Mucosa of descending colon (tissue), 3 donors: ENCODE measurements at regions not wholly inside any gene's neighbourhood (a gene's known extent, or its start where the extent isn't known, plus 50 kb on each side); places are given as distances from the start of the nearest gene placed in this dataset.

Experiments used
- ATAC-seq: fragments of 200-7000 bp; cut with Tn5 transposase; one replicate; pipeline ENCODE4 v1.9.1; 2020; ENCODE audit warnings: mild to moderate bottlenecking, moderate library complexity
- DNase-seq, 3 donors: peaks; one replicate each; pipeline ENCODE4 v3.0.0-alpha.2; 2020
- H3K36me3 ChIP-seq: fragments of 200-600 bp; one replicate; pipeline ENCODE4 v1.8.0; 2021; ENCODE audit warnings: low read depth, mild to moderate bottlenecking
- H3K4me1 ChIP-seq: fragments of 200-600 bp; one replicate; pipeline ENCODE4 v1.8.0; 2021; ENCODE audit warnings: low read depth, mild to moderate bottlenecking
- H3K4me3 ChIP-seq: fragments of 200-600 bp; one replicate; pipeline ENCODE4 v1.8.0; 2021; ENCODE audit warnings: mild to moderate bottlenecking
- H3K9me3 ChIP-seq: fragments of 200-600 bp; one replicate; pipeline ENCODE4 v1.8.0; 2021; ENCODE audit warnings: mild to moderate bottlenecking
- CTCF ChIP-seq: fragments of 200-600 bp; IDR thresholded peaks from one replicate; pipeline ENCODE4 v1.8.0; 2022; ENCODE audit warnings: antibody characterized with exemption, mild to moderate bottlenecking
- intact Hi-C, 2 donors: fragments of 100-400 bp; cut with DNase I in 1 of 2; cut with micrococcal nuclease in 1 of 2; formaldehyde crosslinking; loops; one replicate each; pipeline versions ENCODE4 v1.11.0 to v1.11.1; 2022; cut with DNase I, micrococcal nuclease
- donor health status: DM: no; HTN: no; CAD: no; lungs with moderate emphysema.
- donor health status: DM: no; HTN: no; CAD: no.
- donor health status: DM: no; HTN: yes; CAD: no.

GRCh38 chr6:3575701-3576100 lies 118.9 kb upstream of the SLC22A23 start:
- DNase-seq (no peak), ATAC-seq (no peak)
- no peaks in the 10 kb centered on the region for H3K9me3 ChIP-seq
- H3K4me3 ChIP-seq, result no peak overlapping the region
- H3K4me1 ChIP-seq, result no peaks in the 10 kb centered on the region
- no peaks in the 10 kb centered on the region for H3K36me3 ChIP-seq
- intact Hi-C loops, result no loop called here
- no peak for TF ChIP-seq CTCF

GRCh38 chr6:3575166-3575565 lies 118.3 kb upstream of the SLC22A23 start:
- H3K36me3 ChIP-seq, result no peaks in the 10 kb centered on the region
- H3K4me1 ChIP-seq, result no peaks in the 10 kb centered on the region
- TF ChIP-seq CTCF, result no peak
- ATAC-seq (no peak), DNase-seq (no peak)
- intact Hi-C loops, result no loop called here
- H3K4me3 ChIP-seq, result no peak overlapping the region
- H3K9me3 ChIP-seq, result no peaks in the 10 kb centered on the region

- Histone ChIP-seq H3K4me1 (no peaks in the 10 kb centered on the region), H3K36me3 (no peaks in the 10 kb centered on the region), H3K4me3 (no peak overlapping the region), H3K9me3 (no peaks in the 10 kb centered on the region)
- TF ChIP-seq CTCF, result no peak
- ATAC-seq, result no peak
- no peak for DNase-seq
- intact Hi-C loops, result no loop called here
Measured at GRCh38 chr6:3573670-3574069, 116.8 kb upstream of the SLC22A23 start.

GRCh38 chr6:3571836-3572235 lies 115.0 kb upstream of the SLC22A23 start:
- ATAC-seq, result no peak
- TF ChIP-seq CTCF, result no peak

GRCh38 chr6:3571250-3571681 lies 114.4 kb upstream of the SLC22A23 start:
- Histone ChIP-seq H3K9me3 (no peaks in the 10 kb centered on the region), H3K4me3 (no peak overlapping the region), H3K4me1 (no peaks in the 10 kb centered on the region), H3K36me3 (no peaks in the 10 kb centered on the region)
- no peak for TF ChIP-seq CTCF
- intact Hi-C loops, result no loop called here
- DNase-seq, result no peak
- ATAC-seq, result no peak

More at GRCh38 chr6:3571836-3572235, 115.0 kb upstream of the SLC22A23 start:
- Histone ChIP-seq H3K36me3 (no peaks in the 10 kb centered on the region), H3K9me3 (no peaks in the 10 kb centered on the region), H3K4me3 (no peak overlapping the region), H3K4me1 (no peaks in the 10 kb centered on the region)
- intact Hi-C loops, result no loop called here
- no peak for DNase-seq

GRCh38 chr6:3569816-3570215 lies 113.0 kb upstream of the SLC22A23 start:
- TF ChIP-seq CTCF, result no peak
- Histone ChIP-seq H3K4me3 (no peak overlapping the region), H3K4me1 (no peaks in the 10 kb centered on the region), H3K36me3 (no peaks in the 10 kb centered on the region), H3K9me3 (no peaks in the 10 kb centered on the region)
- no peak for ATAC-seq
- DNase-seq, result no peak
- intact Hi-C loops, result no loop called here
